Hepatocyte (in vitro differentiated cells): ENCODE measurements at regions not wholly inside any gene's neighbourhood (a gene's known extent, or its start where the extent isn't known, plus 50 kb on each side); places are given as distances from the start of the nearest gene placed in this dataset.

Source experiments
- DNase-seq: peaks from one replicate; pipeline ENCODE4 v3.0.0-alpha.2; 2016; ENCODE audit warnings: low spot score
- H2AFZ ChIP-seq: fragments of 200-600 bp; sonication (generic); 2 replicates; pipeline ENCODE4 v1.6.0; 2016; ENCODE audit warnings: antibody characterized with exemption, mild to moderate bottlenecking
- H3K27ac ChIP-seq: fragments of 200-600 bp; sonication (generic); 2 replicates; pipeline ENCODE4 v1.5.1; 2016; ENCODE audit warnings: mild to moderate bottlenecking
- H3K27me3 ChIP-seq: fragments of 200-600 bp; sonication (generic); 2 replicates; pipeline ENCODE4 v1.6.1; 2016
- H3K36me3 ChIP-seq: fragments of 200-600 bp; sonication (generic); replicated peaks from 2 replicates; pipeline ENCODE4 v1.5.1; 2016; ENCODE audit warnings: low read depth; ENCODE audit not compliant: insufficient read depth
- H3K4me1 ChIP-seq: fragments of 200-600 bp; sonication (generic); 2 replicates; pipeline ENCODE4 v1.5.1; 2016; ENCODE audit warnings: mild to moderate bottlenecking, moderate library complexity; ENCODE audit not compliant: insufficient read depth
- H3K4me2 ChIP-seq: fragments of 200-600 bp; sonication (generic); 2 replicates; pipeline ENCODE4 v1.6.0; 2016
- H3K4me3 ChIP-seq: fragments of 200-600 bp; sonication (generic); 2 replicates; pipeline ENCODE4 v1.5.1; 2016; ENCODE audit warnings: mild to moderate bottlenecking
- H3K79me2 ChIP-seq: fragments of 200-600 bp; sonication (generic); 2 replicates; pipeline ENCODE4 v1.6.0; 2017; ENCODE audit warnings: mild to moderate bottlenecking
- H3K9me2 ChIP-seq: fragments of 200-600 bp; sonication (generic); replicated peaks from 2 replicates; pipeline ENCODE4 v1.6.0; 2017; ENCODE audit warnings: mild to moderate bottlenecking; ENCODE audit not compliant: insufficient read depth
- H3K9me3 ChIP-seq: fragments of 200-600 bp; sonication (generic); 2 replicates; pipeline ENCODE4 v1.5.1; 2016; ENCODE audit warnings: low read depth, mild to moderate bottlenecking
- H4K20me1 ChIP-seq: fragments of 200-600 bp; sonication (generic); 2 replicates; pipeline ENCODE4 v1.6.0; 2016; ENCODE audit warnings: mild to moderate bottlenecking; ENCODE audit not compliant: insufficient read depth, poor library complexity, severe bottlenecking
- EZH2 ChIP-seq: fragments of 200-600 bp; sonication (generic); IDR thresholded peaks from 2 replicates; pipeline ENCODE4 v1.6.1; 2016; ENCODE audit warnings: antibody characterized with exemption, mild to moderate bottlenecking, borderline replicate concordance
- EZH2phosphoT487 ChIP-seq: fragments of 200-600 bp; sonication (generic); IDR thresholded peaks from one replicate; pipeline ENCODE4 v1.6.1; 2018; ENCODE audit warnings: antibody characterized with exemption, mild to moderate bottlenecking, low read depth, moderate library complexity; ENCODE audit not compliant: unreplicated experiment, severe bottlenecking
- WGBS: methylation state at CpG from one replicate; pipeline ENCODE4 v1.1.6; 2016; ENCODE audit warnings: low lambda C conversion rate; ENCODE audit errors: missing lambda C conversion rate; 5-methylcytosine and 5-hydroxymethylcytosine counted together
- TF ChIP-seq, protein P1 (sequence below): fragments of 200-600 bp; sonication (generic); IDR thresholded peaks from 2 replicates; pipeline ENCODE4 v1.5.1; 2016; ENCODE audit warnings: antibody characterized with exemption, mild to moderate bottlenecking; ENCODE audit not compliant: poor library complexity

DNA sequence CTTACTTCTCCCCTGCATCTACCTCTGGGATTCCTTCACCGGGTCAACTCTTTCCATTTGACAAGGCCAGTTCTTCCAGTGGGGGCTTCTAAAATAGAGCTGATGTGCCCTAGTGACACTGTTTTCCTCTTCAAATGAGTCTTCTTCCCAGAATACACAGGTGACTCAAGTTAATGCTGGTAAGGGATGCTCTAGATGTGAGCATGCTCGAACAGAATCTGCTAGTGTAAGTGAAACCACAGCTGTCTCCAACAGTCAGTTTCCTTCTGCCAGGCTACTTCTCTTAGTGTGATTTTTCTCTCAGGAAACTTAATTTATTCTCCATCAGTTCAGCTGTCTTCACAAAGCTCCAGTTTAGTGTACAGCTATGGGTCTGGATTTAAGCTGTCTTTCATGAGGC, 194.9 kb upstream of the C1orf87 start:
- H3K36me3 ChIP-seq, result no peaks in the 10 kb centered on the region
- no peaks in the 10 kb centered on the region for H3K9me3 ChIP-seq
- no peak for DNase-seq
- H3K79me2 ChIP-seq, result no peaks in the 10 kb centered on the region
- H3K4me2 ChIP-seq, result no peak overlapping the region
- no peak overlapping the region for H2AFZ ChIP-seq
- no peaks in the 10 kb centered on the region for H3K27me3 ChIP-seq
- H3K4me1 ChIP-seq, result no peaks in the 10 kb centered on the region
- H3K9me2 ChIP-seq, result no peaks in the 10 kb centered on the region
- no peak overlapping the region for H3K4me3 ChIP-seq
- no peak for TF ChIP-seq EZH2
- TF ChIP-seq, protein P1, sequence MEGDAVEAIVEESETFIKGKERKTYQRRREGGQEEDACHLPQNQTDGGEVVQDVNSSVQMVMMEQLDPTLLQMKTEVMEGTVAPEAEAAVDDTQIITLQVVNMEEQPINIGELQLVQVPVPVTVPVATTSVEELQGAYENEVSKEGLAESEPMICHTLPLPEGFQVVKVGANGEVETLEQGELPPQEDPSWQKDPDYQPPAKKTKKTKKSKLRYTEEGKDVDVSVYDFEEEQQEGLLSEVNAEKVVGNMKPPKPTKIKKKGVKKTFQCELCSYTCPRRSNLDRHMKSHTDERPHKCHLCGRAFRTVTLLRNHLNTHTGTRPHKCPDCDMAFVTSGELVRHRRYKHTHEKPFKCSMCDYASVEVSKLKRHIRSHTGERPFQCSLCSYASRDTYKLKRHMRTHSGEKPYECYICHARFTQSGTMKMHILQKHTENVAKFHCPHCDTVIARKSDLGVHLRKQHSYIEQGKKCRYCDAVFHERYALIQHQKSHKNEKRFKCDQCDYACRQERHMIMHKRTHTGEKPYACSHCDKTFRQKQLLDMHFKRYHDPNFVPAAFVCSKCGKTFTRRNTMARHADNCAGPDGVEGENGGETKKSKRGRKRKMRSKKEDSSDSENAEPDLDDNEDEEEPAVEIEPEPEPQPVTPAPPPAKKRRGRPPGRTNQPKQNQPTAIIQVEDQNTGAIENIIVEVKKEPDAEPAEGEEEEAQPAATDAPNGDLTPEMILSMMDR, result no peak
- no peak for TF ChIP-seq EZH2phosphoT487
- no peak overlapping the region for H3K27ac ChIP-seq
- H4K20me1 ChIP-seq, result no peaks in the 10 kb centered on the region
- WGBS, result 91% methylated on average over 2 of the region's 2 CpGs

DNA sequence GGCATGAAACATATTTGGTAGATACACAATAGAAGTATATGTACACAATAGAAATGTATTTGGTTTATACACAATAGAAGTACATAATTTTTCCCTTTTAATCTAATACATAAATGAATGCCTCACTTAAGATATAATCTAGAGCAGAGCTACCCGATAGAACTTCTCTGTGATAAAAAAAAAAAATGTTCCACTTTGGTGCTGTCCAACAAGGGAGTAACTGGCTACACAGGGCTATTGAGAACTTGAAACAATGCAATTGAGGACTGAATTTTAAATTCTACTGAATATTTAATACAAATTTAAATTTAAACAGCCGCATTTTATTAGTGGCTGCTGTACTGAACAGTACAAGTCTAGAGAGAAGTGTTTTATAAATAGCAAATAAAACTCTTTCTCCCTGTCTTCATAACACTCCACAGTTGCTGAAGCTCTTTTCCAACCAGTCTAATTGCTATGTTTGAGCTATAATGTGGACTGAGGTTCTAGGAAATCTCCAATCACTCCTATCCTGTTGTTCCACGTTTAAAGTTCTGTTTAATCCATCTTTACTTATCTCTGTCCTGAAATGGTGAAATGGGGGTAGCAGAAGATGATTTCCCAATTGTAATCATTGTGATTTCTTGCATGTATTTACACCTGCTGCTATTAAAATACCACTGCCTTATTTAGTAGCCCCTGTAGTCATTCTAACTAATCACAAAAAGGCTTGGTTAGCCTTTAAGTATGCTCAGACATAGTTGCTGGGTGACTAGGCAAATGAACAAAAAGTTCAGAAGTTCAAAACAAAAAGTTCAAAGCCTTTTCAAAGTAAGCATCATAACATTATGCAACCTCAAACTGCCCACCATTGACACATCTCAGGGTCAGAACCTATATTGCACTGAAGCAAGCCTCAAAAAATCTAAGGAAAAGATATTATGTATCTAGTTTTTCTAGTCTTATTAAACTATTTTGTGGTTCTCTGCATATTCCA, 192.3 kb upstream of the C1orf87 start:
- H3K4me1 ChIP-seq, result no peaks in the 10 kb centered on the region
- DNase-seq, result no peak
- no peak overlapping the region for H3K4me2 ChIP-seq
- H3K79me2 ChIP-seq, result no peaks in the 10 kb centered on the region
- no peaks in the 10 kb centered on the region for H3K36me3 ChIP-seq
- no peak overlapping the region for H3K27ac ChIP-seq
- TF ChIP-seq EZH2 (no peak), EZH2phosphoT487 (no peak)
- TF ChIP-seq, protein P1, result no peak
- no peak overlapping the region for H3K4me3 ChIP-seq
- no peaks in the 10 kb centered on the region for H3K9me3 ChIP-seq
- 61% methylated on average over 3 of the region's 3 CpGs for WGBS
- no peaks in the 10 kb centered on the region for H3K27me3 ChIP-seq
- H4K20me1 ChIP-seq, result no peaks in the 10 kb centered on the region
- H3K9me2 ChIP-seq, result no peaks in the 10 kb centered on the region
- no peak overlapping the region for H2AFZ ChIP-seq

DNA sequence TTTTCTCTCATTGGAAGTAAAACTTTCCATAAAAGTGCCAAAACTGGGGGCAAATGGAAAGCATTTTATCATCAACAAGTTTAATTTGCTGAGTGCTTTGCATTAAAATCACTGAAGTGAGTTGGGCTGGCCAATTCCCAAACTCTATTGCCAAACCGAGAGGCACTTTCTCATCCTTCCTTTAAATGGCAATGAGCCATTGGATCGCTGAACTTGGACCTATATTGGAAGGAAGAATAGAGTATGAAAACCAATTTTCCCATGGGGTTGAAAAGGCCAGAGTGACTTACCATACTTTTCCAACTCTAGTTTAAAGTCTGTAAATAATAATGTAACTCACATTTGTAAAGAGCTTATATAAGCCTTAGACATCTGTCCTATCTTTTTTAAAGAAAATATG, 189.1 kb upstream of the C1orf87 start:
- H2AFZ ChIP-seq, result no peak overlapping the region
- 86% methylated on average over 2 of the region's 2 CpGs for WGBS
- no peaks in the 10 kb centered on the region for H3K79me2 ChIP-seq
- no peak overlapping the region for H3K27ac ChIP-seq
- TF ChIP-seq EZH2phosphoT487 (no peak), EZH2 (no peak)
- TF ChIP-seq, protein P1, result no peak
- no peaks in the 10 kb centered on the region for H3K27me3 ChIP-seq
- H3K4me2 ChIP-seq, result no peak overlapping the region
- H3K9me2 ChIP-seq, result no peaks in the 10 kb centered on the region
- DNase-seq, result no peak
- H3K9me3 ChIP-seq, result no peaks in the 10 kb centered on the region
- H3K36me3 ChIP-seq, result no peaks in the 10 kb centered on the region
- no peaks in the 10 kb centered on the region for H3K4me1 ChIP-seq
- H4K20me1 ChIP-seq, result no peaks in the 10 kb centered on the region
- H3K4me3 ChIP-seq, result no peak overlapping the region
